ENCODE measurements at regions not wholly inside any gene's neighbourhood (a gene's known extent, or its start where the extent isn't known, plus 50 kb on each side); places are given as distances from the start of the nearest gene placed in this dataset.

- Histone ChIP-seq H3K27me3 (ENCODE audit: control insufficient read depth, low read length) (no peaks in the 10 kb centered on the region), H3K4me1 (ENCODE audit: control insufficient read depth, low read length) (no peaks in the 10 kb centered on the region), H3K4me3 (ENCODE audit: low read length) (no peak overlapping the region), H3K9me2 (replicated peaks; ENCODE audit: control insufficient read depth, low read length) (no peaks in the 10 kb centered on the region), H3K79me2 (ENCODE audit: control insufficient read depth, low read length) (no peaks in the 10 kb centered on the region), H3K4me2 (ENCODE audit: low read length) (no peak overlapping the region), H3F3A (ENCODE audit: control insufficient read depth, insufficient read depth) (no peaks in the 10 kb centered on the region), H3K36me3 (ENCODE audit: control insufficient read depth, low read length) (no peaks in the 10 kb centered on the region), H3K9me3 (ENCODE audit: control insufficient read depth, insufficient read depth, low read length) (no peaks in the 10 kb centered on the region), H3K27ac (ENCODE audit: low read depth, low read length) (no peak overlapping the region), H4K20me1 (ENCODE audit: control insufficient read depth, insufficient read depth, low read depth, low read length) (no peaks in the 10 kb centered on the region)
- TF ChIP-seq EZH2phosphoT487 (IDR thresholded peaks at IDR 0.05; ENCODE audit: borderline replicate concordance, low read length) (no peak), CTCF (IDR thresholded peaks at IDR 0.05; ENCODE audit: low read depth, low read length, poor library complexity, severe bottlenecking) (no peak)
Measured at GRCh38 chr14:42293180-42293579, 686.5 kb downstream of the LRFN5 start.

DNA sequence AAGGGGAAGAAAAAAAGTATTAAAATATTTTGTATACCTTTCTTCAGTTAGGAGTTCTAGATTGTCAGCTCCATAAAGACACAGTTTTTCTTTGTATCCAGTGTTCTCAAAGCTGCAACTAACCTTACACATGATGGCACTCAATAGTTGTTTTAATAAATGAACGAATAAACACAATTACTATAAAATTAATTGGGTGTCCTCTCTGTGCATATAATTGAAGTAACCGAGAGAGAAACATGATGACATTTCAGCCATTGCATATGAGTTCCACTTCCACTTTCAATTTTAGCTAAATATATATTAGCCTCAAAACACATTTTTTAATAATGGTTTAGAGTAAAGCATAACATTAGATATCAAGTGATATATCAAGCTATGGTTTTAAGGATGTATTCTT is 671.2 kb downstream of the LRFN5 start:
- Histone ChIP-seq H3K4me2 (ENCODE audit: low read length) (peak overlapping the region; percentile 44), H3F3A (ENCODE audit: control insufficient read depth, insufficient read depth) (no peaks in the 10 kb centered on the region), H3K9me3 (ENCODE audit: control insufficient read depth, insufficient read depth, low read length) (no peaks in the 10 kb centered on the region), H3K27me3 (ENCODE audit: control insufficient read depth, low read length) (no peaks in the 10 kb centered on the region), H3K9me2 (replicated peaks; ENCODE audit: control insufficient read depth, low read length) (no peaks in the 10 kb centered on the region), H3K4me3 (ENCODE audit: low read length) (peak overlapping the region; percentile 11; the same call in 1 of the 2 replicates), H3K79me2 (ENCODE audit: control insufficient read depth, low read length) (no peaks in the 10 kb centered on the region), H4K20me1 (ENCODE audit: control insufficient read depth, insufficient read depth, low read depth, low read length) (no peaks in the 10 kb centered on the region), H3K36me3 (ENCODE audit: control insufficient read depth, low read length) (no peaks in the 10 kb centered on the region), H3K4me1 (ENCODE audit: control insufficient read depth, low read length) (peaks cover 14% of the 10 kb centered on the region), H3K27ac (ENCODE audit: low read depth, low read length) (0 out of 2 replicates have a peak overlapping the region, but pooled peaks have one; percentile 16)
- TF ChIP-seq CTCF (IDR thresholded peaks at IDR 0.05; ENCODE audit: low read depth, low read length, poor library complexity, severe bottlenecking), result peak; percentile 12
- no peak for TF ChIP-seq EZH2phosphoT487 (IDR thresholded peaks at IDR 0.05; ENCODE audit: borderline replicate concordance, low read length)

- no peak overlapping the region for H3K4me3 ChIP-seq (ENCODE audit: low read length)
- H3F3A ChIP-seq (ENCODE audit: control insufficient read depth, insufficient read depth), result no peaks in the 10 kb centered on the region
- no peaks in the 10 kb centered on the region for H3K79me2 ChIP-seq (ENCODE audit: control insufficient read depth, low read length)
- H3K27me3 ChIP-seq (ENCODE audit: control insufficient read depth, low read length), result no peaks in the 10 kb centered on the region
- no peaks in the 10 kb centered on the region for H4K20me1 ChIP-seq (ENCODE audit: control insufficient read depth, insufficient read depth, low read depth, low read length)
- no peaks in the 10 kb centered on the region for H3K9me2 ChIP-seq (replicated peaks; ENCODE audit: control insufficient read depth, low read length)
- no peak overlapping the region for H3K27ac ChIP-seq (ENCODE audit: low read depth, low read length)
- no peaks in the 10 kb centered on the region for H3K4me1 ChIP-seq (ENCODE audit: control insufficient read depth, low read length)
- H3K36me3 ChIP-seq (ENCODE audit: control insufficient read depth, low read length), result no peaks in the 10 kb centered on the region
- TF ChIP-seq CTCF (IDR thresholded peaks at IDR 0.05; ENCODE audit: low read depth, low read length, poor library complexity, severe bottlenecking) (no peak), EZH2phosphoT487 (IDR thresholded peaks at IDR 0.05; ENCODE audit: borderline replicate concordance, low read length) (no peak)
- H3K9me3 ChIP-seq (ENCODE audit: control insufficient read depth, insufficient read depth, low read length), result no peaks in the 10 kb centered on the region
- no peak overlapping the region for H3K4me2 ChIP-seq (ENCODE audit: low read length)
Measured at GRCh38 chr14:42269234-42269633, 662.6 kb downstream of the LRFN5 start.
